ENCODE measurements at regions not wholly inside any gene's neighbourhood (a gene's known extent, or its start where the extent isn't known, plus 50 kb on each side); places are given as distances from the start of the nearest gene placed in this dataset.
"Not testable (repeated sequence)": the region's sequence is repeated elsewhere in the genome, so short reads cannot be mapped to it uniquely, and the experiment has no call there.

DNA sequence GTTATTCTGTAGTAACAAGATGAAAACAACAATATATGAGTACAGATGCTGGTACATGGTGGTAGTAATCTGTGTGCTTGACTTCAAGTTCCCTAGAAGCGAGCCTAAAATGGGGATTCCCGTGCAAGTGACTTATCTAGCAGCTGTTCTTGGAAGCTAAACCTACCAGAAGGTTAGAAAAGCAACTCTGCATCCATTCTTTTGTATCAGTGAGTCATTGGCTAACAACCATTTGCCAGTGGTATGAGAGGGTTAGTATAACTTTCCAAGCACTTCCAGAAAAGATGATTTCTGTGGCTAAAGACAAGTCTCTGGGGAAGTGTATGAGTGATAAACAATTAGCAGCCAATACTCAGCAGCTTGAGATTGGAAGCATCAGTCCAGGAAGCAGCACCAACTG, 787.7 kb upstream of the CDH6 start:
- Histone ChIP-seq H3K9me3 (no peaks in the 10 kb centered on the region), H3K27me3 (no peaks in the 10 kb centered on the region), H3K4me3 (no peak overlapping the region), H3K36me3 (no peaks in the 10 kb centered on the region)
- no peak for DNase-seq

DNA sequence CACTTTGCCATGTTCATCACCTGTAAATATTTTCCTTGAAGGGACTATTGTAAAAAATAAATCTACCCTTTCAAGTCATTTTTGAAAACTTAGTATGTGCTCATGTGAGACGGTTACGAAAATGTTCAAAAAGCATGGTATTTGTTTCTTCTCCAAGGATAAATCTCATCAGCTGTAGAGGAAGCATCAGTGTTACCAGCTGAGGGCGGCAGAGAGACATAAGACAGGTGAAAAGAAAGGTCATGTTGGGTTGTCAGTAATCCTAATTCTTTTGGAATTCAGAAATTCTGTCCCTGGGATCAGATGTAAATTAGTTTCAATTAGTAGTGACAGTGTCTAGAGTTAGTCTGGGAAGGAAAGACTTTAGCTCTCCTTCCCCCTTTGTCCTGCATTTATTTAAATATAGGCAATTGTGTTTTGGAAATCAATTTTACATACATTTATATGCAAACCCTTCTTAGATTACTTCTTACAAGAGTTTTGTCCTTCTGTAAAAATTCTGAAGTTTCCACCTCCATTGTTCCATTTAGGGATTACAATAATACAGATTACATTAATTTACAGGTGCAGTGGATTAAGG, 791.9 kb upstream of the CDH6 start:
- Histone ChIP-seq H3K9me3 (peaks cover 2% of the 10 kb centered on the region; the same call in 1 of the 2 replicates), H3K36me3 (no peaks in the 10 kb centered on the region), H3K4me3 (no peak overlapping the region), H3K27me3 (no peaks in the 10 kb centered on the region)
- peak; percentile 59 for DNase-seq

DNA sequence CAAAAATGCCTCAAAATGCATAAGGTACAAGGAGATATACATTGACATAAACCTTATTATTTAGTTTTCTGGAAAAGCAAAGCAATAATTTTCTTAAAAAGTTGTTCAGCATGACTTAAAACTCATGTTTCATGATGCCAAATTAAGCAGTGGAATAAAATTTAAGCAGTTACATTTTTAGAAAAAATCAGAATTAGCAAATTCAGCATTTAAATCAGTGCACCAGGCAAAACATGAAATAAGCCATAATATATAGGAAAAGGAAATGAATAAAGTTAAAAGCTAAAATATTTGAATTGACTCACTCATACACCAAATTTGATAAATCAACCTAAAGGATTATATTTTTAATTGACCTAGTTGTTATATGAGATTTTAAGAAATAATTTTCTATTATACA, 795.1 kb upstream of the CDH6 start:
- Histone ChIP-seq H3K4me3 (no peak overlapping the region), H3K9me3 (peaks cover 2% of the 10 kb centered on the region; the same call in 1 of the 2 replicates), H3K27me3 (no peaks in the 10 kb centered on the region), H3K36me3 (no peaks in the 10 kb centered on the region)
- no peak for DNase-seq

DNA sequence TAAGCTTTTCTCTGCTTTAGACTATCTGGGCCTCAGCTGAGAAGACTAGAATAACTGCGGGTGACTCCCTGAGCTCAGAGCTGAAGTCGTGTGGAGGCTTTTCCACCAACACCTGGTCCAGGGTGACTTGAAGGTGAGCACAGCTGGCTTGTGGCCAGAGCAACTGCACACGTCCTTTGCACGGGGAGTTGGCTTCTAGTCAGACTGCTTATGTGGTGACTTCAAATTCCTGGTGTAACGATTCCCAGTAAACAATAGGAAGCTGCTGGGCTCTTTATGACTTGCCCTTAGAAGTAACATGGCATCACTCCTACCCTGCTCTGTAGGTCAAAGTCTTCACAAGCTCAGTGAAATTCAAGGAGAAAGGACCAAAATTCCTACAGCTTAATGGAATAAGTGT, 800.6 kb upstream of the CDH6 start:
- H3K27me3 ChIP-seq: no peaks in the 10 kb centered on the region
- H3K4me3 ChIP-seq: no peak overlapping the region
- no peak for DNase-seq
- H3K36me3 ChIP-seq: no peaks in the 10 kb centered on the region
- peaks cover 2% of the 10 kb centered on the region; the same call in 1 of the 2 replicates for H3K9me3 ChIP-seq

- Histone ChIP-seq H3K9me3 (0 out of 2 replicates have a peak, but pooled peaks cover 2% of the 10 kb centered on the region), H3K36me3 (no peaks in the 10 kb centered on the region), H3K27me3 (no peaks in the 10 kb centered on the region), H3K4me3 (no peak overlapping the region)
- no peak for DNase-seq
These were observed 803.4 kb upstream of the CDH6 start for GRCh38 chr5:30390095-30390494.

- no peaks in the 10 kb centered on the region for H3K36me3 ChIP-seq
- DNase-seq: no peak
- H3K9me3 ChIP-seq: 0 out of 2 replicates have a peak, but pooled peaks cover 2% of the 10 kb centered on the region
- H3K4me3 ChIP-seq: no peak overlapping the region
- no peaks in the 10 kb centered on the region for H3K27me3 ChIP-seq
These were observed 805.4 kb upstream of the CDH6 start for GRCh38 chr5:30387974-30388632.

- DNase-seq: no peak
- H3K27me3 ChIP-seq: no peaks in the 10 kb centered on the region
- 0 out of 2 replicates have a peak, but pooled peaks cover 2% of the 10 kb centered on the region for H3K9me3 ChIP-seq
- H3K36me3 ChIP-seq: no peaks in the 10 kb centered on the region
- H3K4me3 ChIP-seq: no peak overlapping the region
These were observed 807.7 kb upstream of the CDH6 start for GRCh38 chr5:30385754-30386153.

GRCh38 chr5:30384171-30384570, 809.3 kb upstream of the CDH6 start:
- DNase-seq: no peak

GRCh38 chr5:30380228-30380627, 813.3 kb upstream of the CDH6 start:
- no peak for DNase-seq
- Histone ChIP-seq H3K4me3 (no peak overlapping the region), H3K36me3 (no peaks in the 10 kb centered on the region)

More at GRCh38 chr5:30384171-30384570, 809.3 kb upstream of the CDH6 start:
- Histone ChIP-seq H3K4me3 (no peak overlapping the region), H3K36me3 (no peaks in the 10 kb centered on the region), H3K27me3 (no peaks in the 10 kb centered on the region), H3K9me3 (0 out of 2 replicates have a peak, but pooled peaks cover 2% of the 10 kb centered on the region)

DNA sequence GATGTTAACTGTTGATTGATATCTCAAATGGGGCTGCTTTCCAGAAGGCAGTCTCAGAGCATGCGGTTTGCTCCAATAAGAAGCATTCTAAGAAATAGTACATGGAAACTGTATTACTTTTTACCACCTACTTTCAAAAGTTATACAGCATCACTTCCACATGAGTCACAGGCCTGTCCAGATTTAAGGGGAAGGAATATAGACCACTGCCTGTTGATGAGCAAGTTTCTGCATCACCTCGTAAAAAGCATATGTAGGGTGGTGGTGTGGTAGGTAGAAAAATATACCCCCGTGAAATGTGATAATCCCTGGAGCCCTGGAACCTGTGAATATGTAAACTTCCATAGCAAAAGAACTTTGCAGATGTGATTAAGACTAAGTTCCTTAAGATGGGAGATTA, 816.6 kb upstream of the CDH6 start:
- Histone ChIP-seq H3K27me3 (no peaks in the 10 kb centered on the region), H3K4me3 (no peak overlapping the region), H3K9me3 (peaks cover 4% of the 10 kb centered on the region; the same call in 1 of the 2 replicates), H3K36me3 (peaks cover 2% of the 10 kb centered on the region; the same call in 1 of the 2 replicates)
- DNase-seq: no peak

More at GRCh38 chr5:30380228-30380627, 813.3 kb upstream of the CDH6 start:
- peaks cover 6% of the 10 kb centered on the region; the same call in 1 of the 2 replicates for H3K9me3 ChIP-seq
- H3K27me3 ChIP-seq: no peaks in the 10 kb centered on the region

GRCh38 chr5:30368064-30368463, 825.4 kb upstream of the CDH6 start:
- H3K27me3 ChIP-seq: no peaks in the 10 kb centered on the region
- peaks cover 5% of the 10 kb centered on the region; the same call in 1 of the 2 replicates for H3K9me3 ChIP-seq
- DNase-seq: no peak
- H3K4me3 ChIP-seq: no peak overlapping the region
- peaks cover 2% of the 10 kb centered on the region; the same call in 1 of the 2 replicates for H3K36me3 ChIP-seq

DNA sequence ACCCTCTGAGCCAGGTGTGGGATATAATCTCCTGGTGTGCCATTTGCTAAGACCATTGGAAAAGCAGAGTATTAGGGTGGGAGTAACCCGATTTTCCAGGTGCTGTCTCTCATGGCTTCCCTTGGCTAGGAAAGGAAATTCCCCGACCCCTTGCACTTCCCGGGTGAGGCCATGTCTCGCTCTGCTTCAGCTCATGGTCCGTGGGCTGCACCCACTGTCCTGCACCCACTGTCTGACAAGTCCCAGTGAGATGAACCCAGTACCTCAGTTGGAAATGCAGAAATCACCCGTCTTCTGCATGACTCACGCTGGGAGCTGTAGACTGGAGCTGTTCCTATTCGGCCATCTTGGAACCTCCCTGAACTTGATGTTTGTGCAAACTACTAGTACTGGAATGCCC, 828.5 kb upstream of the CDH6 start:
- not testable (repeated sequence) for H3K27me3 ChIP-seq, H3K9me3 ChIP-seq, H3K36me3 ChIP-seq, H3K4me3 ChIP-seq, DNase-seq

DNA sequence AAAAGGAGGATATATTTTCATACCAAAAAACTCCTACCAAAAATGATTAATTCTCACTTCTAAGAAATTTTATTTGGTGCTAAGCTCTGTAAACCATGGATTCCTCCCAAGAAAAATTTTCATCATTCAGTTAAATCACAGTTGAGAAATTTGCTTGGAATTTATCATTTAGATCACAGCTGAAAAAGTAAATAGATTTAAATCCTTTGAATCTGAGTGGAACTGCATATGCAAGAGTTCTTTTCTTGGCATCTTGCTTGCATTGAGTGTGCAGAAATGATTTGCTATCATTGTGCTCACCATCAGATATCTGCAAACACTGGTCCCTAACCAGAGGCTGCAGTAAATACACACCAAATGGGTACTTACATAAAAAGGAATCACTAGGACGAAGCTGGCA, 836.1 kb upstream of the CDH6 start:
- H3K9me3 ChIP-seq: no peaks in the 10 kb centered on the region; the same call in 1 of the 2 replicates
- H3K36me3 ChIP-seq: no peaks in the 10 kb centered on the region
- DNase-seq: no peak
- H3K4me3 ChIP-seq: no peak overlapping the region
- no peaks in the 10 kb centered on the region for H3K27me3 ChIP-seq

DNA sequence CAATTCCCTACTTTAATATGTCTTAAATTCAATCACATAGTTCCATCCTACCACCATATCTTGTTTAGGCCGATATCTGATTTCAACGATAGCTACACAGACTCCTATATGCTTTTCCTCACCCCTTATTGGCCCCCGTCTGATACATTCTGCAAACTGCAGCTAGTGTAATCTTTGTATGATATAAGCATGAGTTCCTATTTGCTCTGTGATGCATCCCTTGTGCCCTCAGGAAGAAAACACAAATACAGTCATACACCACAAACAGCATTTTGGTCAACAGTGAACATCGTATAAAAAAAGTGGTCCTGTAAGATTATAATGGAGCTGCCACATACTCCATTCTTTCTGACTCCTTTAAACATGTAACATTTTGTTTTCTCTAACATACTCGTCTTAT, 837.8 kb upstream of the CDH6 start:
- H3K4me3 ChIP-seq: no peak overlapping the region
- H3K36me3 ChIP-seq: no peaks in the 10 kb centered on the region
- no peak for DNase-seq

DNA sequence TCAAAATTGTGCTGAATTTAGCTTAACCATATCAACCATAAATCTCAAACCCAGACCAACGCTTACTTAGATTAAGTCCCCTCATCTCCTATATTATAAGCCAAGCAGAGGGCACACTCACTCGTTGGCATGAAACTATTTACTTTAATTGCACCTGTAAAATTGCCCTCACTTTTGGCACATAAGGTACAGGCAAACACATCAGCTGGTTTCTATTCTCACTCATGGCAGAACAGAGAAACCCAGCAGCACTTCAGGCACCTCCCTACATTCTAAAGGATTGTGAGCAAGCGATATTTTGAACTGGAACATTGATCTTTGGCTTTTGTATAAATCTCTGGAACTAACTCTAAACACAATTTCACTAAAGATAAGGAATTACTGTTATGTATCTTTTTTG, 845.6 kb upstream of the CDH6 start:
- no peaks in the 10 kb centered on the region for H3K36me3 ChIP-seq

More for the DNA sequence above, 837.8 kb upstream of the CDH6 start:
- Histone ChIP-seq H3K9me3 (no peaks in the 10 kb centered on the region; the same call in 1 of the 2 replicates), H3K27me3 (no peaks in the 10 kb centered on the region)

DNA sequence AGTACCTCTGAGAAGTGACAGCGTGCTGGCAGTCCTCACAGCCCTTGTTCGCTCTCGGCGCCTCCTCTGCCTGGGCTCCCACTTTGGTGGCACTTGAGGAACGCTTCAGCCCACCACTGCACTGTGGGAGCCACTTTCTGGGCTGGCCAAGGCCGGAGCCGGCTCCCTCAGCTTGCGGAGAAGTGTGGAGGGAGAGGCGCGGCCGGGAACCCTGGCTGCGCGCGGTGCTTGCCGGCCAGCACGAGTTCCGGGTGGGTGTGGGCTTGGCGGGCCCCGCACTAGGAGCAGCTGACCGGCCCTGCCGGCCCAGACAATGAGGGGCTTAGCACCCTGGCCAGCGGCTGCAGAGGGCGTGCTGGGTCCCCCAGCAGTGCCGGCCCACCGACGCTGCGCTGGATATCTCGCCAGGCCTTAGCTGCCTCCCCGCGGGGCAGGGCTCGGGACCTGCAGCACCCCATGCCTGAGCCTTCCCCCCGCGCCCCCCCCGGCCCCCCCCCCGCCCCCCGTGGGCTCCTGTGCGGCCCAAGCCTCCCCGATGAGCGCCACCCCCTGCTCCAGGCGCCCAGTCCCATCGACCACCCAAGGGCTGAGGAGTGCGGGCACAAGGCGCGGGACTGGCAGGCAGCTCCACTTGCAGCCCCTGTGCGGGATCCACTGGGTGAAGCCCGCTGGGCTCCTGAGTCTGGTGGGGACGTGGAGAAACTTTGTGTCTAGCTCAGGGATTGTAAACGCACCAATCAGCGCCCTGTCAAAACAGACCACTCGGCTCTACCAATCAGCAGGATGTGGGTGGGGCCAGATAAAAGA, 847.7 kb upstream of the CDH6 start:
- not testable (repeated sequence) for H3K36me3 ChIP-seq, H3K27me3 ChIP-seq, H3K9me3 ChIP-seq, H3K4me3 ChIP-seq, DNase-seq

More for the DNA sequence above, 845.6 kb upstream of the CDH6 start:
- H3K27me3 ChIP-seq: no peaks in the 10 kb centered on the region
- H3K9me3 ChIP-seq: no peaks in the 10 kb centered on the region; the same call in 1 of the 2 replicates
- no peak overlapping the region for H3K4me3 ChIP-seq
- no peak for DNase-seq

DNA sequence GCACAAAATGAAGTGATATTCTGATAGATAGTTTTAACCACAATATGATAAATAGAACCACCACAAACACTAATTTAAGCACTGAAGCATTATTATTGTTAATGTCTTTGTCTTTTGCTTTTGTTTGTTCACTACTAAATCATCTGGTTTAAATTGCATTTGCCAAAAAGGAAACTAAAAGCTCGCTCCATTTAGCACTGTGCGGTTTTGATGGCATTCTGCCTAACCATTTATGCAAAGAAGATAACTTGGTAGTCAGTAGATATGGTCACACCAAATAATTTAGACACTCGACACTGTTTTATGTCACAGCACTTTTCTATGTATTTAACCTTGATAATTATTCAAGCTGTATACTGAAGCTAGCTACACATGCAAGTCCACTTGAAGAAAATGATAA, 849.8 kb upstream of the CDH6 start:
- Histone ChIP-seq H3K36me3 (no peaks in the 10 kb centered on the region), H3K4me3 (no peak overlapping the region), H3K27me3 (no peaks in the 10 kb centered on the region), H3K9me3 (no peaks in the 10 kb centered on the region; the same call in 1 of the 2 replicates)
- no peak for DNase-seq

Data from MG63 (cell line).